ENCODE measurements at regions not wholly inside any gene's neighbourhood (a gene's known extent, or its start where the extent isn't known, plus 50 kb on each side); places are given as distances from the start of the nearest gene placed in this dataset.
"Not testable (repeated sequence)": the region's sequence is repeated elsewhere in the genome, so short reads cannot be mapped to it uniquely, and the experiment has no call there.

GRCh38 chr5:18605186-18605585 is 970.9 kb downstream of the TAF11L14 start:
- ATAC-seq: no peak
- intact Hi-C loops (cut with DNase I): no loop called here

DNA sequence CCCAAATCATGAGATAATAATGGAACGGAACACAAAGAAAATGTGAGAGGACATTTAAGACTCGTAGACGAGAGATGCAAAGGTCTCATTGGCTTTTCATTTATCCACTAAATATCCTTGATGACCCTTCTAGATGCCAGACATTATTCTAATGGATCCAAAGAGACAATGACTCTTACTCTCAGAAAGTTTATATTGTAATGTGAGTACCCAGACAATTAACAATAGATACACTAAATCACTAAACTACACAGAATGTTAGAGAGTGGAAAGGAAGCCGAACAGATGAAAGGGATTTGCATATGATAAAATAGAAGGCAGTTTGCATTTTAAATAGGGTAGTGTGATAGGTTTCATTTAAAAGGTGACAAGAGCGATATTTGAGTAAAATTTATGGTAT is 973.3 kb downstream of the TAF11L14 start:
- TF ChIP-seq POLR2A (IDR thresholded peaks at IDR 0.05): no peak
- TF ChIP-seq CTCF (IDR thresholded peaks at IDR 0.05): no peak
- no peak overlapping the region for H3K4me3 ChIP-seq
- WGBS, 2 donors: 57 to 61% methylated on average over 5 of the region's 5 CpGs

More at GRCh38 chr5:18605186-18605585, 970.9 kb downstream of the TAF11L14 start:
- no peak for DNase-seq
- H3K27ac ChIP-seq: no peak overlapping the region
- TF ChIP-seq POLR2A (IDR thresholded peaks at IDR 0.05) (no peak), CTCF (IDR thresholded peaks at IDR 0.05) (no peak)
- H3K9me3 ChIP-seq: no peaks in the 10 kb centered on the region
- no peaks in the 10 kb centered on the region for H3K27me3 ChIP-seq
- H3K4me1 ChIP-seq: no peaks in the 10 kb centered on the region
- no peak overlapping the region for H3K4me3 ChIP-seq
- no peaks in the 10 kb centered on the region for H3K36me3 ChIP-seq (replicated peaks in 1 of 2; ENCODE audit: insufficient read depth in 1 of 2, low read depth in 2 of 2)

DNA sequence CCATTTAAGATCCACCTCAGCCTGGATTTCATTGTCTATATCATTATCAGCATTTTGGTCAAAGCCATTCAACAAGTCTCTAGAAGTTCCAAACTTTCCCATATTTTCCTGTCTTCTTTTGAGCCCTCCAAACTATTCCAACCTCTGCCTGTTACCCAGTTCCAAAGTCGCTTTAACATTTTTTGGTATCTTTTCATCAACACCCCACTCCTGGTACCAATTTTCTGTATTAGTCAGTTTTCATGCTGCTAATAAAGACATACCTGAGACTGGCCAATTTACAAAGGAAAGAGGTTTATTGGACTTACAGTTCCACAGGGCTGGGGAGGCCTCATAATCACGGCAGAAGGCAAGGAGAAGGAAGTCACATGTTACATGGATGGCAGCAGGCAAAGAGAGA is 982.9 kb downstream of the TAF11L14 start:
- H3K9me3 ChIP-seq; DNase-seq; H3K4me1 ChIP-seq; H3K27ac ChIP-seq; H3K36me3 ChIP-seq (replicated peaks in 1 of 2; ENCODE audit: insufficient read depth in 1 of 2, low read depth in 2 of 2); H3K4me3 ChIP-seq; H3K27me3 ChIP-seq; intact Hi-C loops (cut with DNase I); ATAC-seq: not testable (repeated sequence)
- 55 to 56% methylated on average over 2 of the region's 2 CpGs for WGBS, 2 donors

More for the DNA sequence above, 973.3 kb downstream of the TAF11L14 start:
- Histone ChIP-seq H3K36me3 (replicated peaks in 1 of 2; ENCODE audit: insufficient read depth in 1 of 2, low read depth in 2 of 2) (no peaks in the 10 kb centered on the region), H3K27ac (no peak overlapping the region), H3K27me3 (no peaks in the 10 kb centered on the region), H3K9me3 (no peaks in the 10 kb centered on the region), H3K4me1 (no peaks in the 10 kb centered on the region)
- no peak for ATAC-seq
- DNase-seq: no peak
- intact Hi-C loops (cut with DNase I): no loop called here

- no peaks in the 10 kb centered on the region for H3K9me3 ChIP-seq
- intact Hi-C loops (cut with DNase I): no loop called here
- ATAC-seq (no peak), DNase-seq (no peak)
- H3K27me3 ChIP-seq: no peaks in the 10 kb centered on the region
- H3K27ac ChIP-seq: no peak overlapping the region
- 87 to 100% methylated on average over 2 of the region's 2 CpGs for WGBS, 2 donors
- H3K4me1 ChIP-seq: no peaks in the 10 kb centered on the region
- no peaks in the 10 kb centered on the region for H3K36me3 ChIP-seq (replicated peaks in 1 of 2; ENCODE audit: insufficient read depth in 1 of 2, low read depth in 2 of 2)
- no peak overlapping the region for H3K4me3 ChIP-seq
- TF ChIP-seq POLR2A (IDR thresholded peaks at IDR 0.05): no peak
- no peak for TF ChIP-seq CTCF (IDR thresholded peaks at IDR 0.05)
Observed at GRCh38 chr5:18630458-18631045, 996.3 kb downstream of the TAF11L14 start.

DNA sequence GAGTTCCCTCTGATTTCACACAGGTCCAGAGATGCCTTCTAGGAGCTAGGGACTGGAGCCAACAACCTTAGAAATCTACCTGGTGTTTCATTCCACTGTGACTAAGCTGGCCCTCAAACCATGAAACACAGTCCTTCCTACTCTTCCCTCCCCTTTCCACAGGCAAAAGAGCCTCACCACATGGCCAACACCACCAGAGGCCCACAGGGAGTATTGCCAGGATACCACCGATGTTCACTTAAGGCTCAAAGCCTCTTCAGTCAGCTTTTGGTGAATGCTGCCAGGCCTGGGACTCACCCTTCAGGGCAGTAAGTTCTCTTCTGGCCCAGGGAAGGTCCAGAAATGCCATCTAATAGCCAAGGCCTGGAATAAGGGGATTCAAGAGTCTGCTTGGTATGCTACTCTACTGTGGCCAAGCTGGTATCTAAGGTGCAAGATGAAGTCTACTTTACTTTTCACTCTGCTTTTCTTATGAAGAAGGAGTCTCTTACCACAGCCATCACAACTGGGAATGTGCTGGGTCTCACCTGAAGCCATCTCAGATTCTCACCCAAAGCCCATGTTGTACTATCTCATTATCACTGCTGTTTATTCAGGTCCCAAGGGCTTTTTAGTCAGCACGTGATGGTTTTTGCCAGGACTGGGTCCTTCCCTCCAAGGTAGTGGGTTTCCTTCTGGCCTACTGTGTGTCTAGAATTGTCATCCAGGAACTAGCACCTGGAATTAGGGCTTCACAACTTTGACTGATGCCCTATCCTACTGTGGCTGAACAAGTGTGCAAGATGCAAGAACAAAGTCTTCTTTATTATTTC is 1018.4 kb downstream of the TAF11L14 start:
- 61 to 71% methylated on average over 2 of the region's 2 CpGs for WGBS, 2 donors
- TF ChIP-seq POLR2A (IDR thresholded peaks at IDR 0.05) (no peak), CTCF (IDR thresholded peaks at IDR 0.05) (no peak)
- no peak overlapping the region for H3K27ac ChIP-seq
- H3K4me3 ChIP-seq: no peak overlapping the region
- peaks cover 0 to 8% (median 0%) of the 10 kb centered on the region in 3 donors for H3K9me3 ChIP-seq
- intact Hi-C loops (cut with DNase I): no loop called here
- H3K27me3 ChIP-seq: no peaks in the 10 kb centered on the region
- DNase-seq (no peak), ATAC-seq (no peak)
- no peaks in the 10 kb centered on the region for H3K36me3 ChIP-seq (replicated peaks in 1 of 2; ENCODE audit: insufficient read depth in 1 of 2, low read depth in 2 of 2)
- no peaks in the 10 kb centered on the region for H3K4me1 ChIP-seq

Measured in body of pancreas (tissue), 4 donors.